DLD1 (cell line): ENCODE measurements at regions not wholly inside any gene's neighbourhood (a gene's known extent, or its start where the extent isn't known, plus 50 kb on each side); places are given as distances from the start of the nearest gene placed in this dataset.

Experiments used
- in situ Hi-C: cut with HindIII; loops from 2 replicates; pipeline ENCODE4 v1.10.0; 2017; ENCODE audit warnings: low sequenced_read_pairs

DNA sequence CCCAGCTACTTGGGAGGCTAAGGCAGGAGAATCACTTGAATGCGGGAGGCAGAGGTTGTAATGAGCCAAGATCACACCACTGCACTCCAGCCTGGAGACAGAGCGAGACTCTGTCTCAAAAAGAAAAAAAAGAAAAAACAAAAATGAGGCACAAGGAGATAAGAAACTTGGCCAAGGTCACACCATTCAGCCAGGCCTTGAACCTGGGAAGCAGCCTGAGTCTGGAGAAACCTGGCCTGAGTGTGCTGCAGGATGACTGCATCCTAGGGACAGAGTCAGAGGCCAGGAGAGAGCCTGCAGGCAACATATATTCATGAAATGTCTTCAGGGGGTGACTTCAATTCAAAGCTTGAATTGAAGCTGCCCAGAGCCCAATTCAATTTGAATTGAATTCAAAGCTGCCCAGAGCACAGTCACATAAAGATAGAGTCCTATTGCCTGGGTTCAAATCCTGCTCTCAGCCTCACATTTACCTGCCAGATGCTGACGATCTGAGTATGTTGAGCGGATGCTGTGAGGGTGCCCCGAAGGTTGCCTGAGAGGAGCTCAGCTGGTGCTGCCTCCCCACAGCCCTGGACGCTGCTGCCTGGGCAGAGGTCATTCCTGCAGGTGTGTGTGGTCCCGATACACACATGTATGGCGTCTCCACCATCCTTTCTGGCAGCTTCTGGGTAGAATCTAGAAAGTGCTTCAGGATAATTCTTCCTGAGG is 307.7 kb downstream of the AJAP1 start:
- in situ Hi-C loops = no loop called here

DNA sequence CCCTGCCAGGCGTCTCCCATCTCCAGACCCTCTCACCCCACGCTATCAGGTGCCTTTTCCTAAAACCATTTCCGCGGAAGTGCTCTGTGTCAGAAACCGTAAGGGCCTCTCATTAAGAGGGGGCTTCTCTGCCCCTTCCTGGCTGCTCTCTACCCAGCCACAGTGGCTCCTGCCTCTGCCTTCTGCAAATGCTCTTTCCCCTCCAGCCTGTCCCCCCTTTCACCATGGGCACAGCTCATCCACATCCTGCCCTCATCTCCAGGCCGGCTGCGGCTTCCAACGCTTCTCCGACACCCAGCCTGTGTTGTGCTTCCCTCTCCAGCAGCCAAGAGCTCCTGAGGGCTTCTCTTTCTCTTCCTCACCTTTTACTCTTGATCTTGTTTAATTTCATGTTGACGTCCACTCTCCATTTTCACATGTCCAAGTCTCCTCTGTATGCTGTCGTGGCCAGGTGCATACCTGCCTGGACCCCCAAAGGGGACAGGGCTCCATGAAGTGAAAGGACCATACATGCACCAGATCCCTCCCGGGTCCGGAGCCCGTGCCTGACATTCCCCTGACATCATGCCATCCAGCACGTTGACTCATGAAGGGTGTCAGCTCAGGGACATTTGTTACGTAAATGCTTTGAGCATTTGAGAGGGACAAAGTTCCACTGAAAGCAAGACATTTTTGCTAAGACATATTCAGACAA is 306.5 kb downstream of the AJAP1 start:
- in situ Hi-C loops = no loop called here

DNA sequence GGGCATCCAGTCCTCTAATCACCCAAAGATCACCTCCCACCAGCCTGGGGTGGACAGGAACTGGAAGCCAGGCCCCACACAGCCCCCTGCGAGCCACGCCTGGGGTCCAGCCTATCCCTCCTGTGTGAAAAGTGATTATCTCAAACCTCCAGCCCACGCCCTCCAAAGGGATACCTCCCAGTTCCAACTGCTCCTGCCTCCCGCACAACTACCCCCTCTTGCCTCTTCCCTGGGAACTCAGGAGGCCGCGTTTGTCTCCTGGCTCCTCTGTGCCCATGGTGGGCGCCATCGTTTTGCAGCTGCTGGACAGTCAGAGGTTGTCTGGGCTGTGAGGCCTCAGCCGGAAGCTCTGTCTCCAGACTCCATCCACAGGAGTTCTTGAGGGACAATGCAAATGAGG is 305.9 kb downstream of the AJAP1 start:
- in situ Hi-C loops = no loop called here

DNA sequence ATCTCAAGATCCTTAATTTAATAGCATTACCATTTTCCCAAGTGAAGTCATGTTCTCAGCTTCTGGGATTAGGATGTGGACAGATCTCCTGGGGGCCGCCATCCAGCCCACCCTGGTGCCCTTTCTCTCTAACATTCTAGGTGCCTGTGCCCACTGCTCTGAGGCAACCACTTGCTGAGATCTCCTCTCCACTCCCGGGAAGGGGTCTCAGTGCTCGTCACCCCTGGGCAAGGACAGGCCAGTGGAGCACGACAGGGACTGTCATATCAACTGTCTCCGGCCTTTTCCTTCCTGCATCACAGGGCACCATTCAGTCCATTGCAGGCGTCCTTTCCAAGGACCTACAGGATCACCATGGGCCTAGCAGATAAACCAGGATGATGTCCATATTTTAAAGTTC is 304.8 kb downstream of the AJAP1 start:
- in situ Hi-C loops = no loop called here

DNA sequence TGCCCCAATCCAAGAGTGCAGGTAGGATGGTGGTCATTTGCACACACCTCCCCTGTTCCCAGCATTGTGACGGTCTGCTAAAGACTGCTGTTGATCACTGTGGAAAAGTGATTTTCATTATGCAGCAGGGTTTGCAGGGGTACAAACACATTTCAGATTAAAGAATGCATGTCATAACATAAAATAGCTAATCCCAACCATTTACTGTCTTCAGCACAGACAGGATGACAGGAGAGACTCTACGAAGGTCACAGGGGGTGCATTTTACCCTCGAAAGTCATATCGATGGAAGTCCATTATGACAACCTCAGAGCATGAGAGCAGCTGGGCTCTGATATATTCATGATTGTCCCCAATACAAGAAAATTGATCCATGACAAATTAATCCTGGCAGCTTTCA is 302.6 kb downstream of the AJAP1 start:
- in situ Hi-C loops = no loop called here

DNA sequence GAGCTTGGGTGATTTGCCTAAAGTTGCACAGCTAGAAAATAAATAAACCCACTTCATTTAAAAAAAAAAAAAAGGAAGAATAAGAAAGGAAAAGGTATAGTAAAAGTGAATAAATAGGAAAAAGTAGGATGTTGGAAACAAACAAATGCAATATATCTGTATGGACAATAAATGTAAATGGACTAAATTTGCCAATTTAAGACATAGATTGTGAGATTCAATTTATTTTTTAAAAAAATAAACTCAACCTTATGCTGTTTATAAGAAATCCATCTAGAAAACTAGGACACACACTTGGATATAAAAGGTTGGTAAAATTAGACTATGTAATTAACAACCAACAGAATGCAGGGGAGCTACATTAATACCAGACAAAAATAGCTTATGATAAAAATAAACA is 300.0 kb downstream of the AJAP1 start:
- in situ Hi-C loops = no loop called here

DNA sequence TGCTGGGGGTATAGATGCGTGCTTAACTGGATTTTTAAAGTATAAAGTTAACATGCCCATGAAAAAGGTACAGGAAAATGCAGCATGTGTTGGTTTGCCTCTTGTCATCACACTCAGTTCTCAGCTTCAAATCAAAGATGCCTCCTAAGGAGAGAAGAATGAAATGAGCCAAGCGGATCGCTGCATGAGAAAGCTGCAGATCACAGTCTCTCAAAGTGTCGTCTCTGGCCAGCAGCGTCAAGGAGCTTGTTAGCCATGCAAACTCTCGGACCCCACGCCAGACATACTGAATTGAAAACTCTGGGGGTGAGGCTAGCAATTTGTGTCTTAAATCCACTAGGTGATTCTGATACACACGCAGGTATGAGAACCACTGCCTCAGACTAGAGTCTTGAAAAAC is 297.2 kb downstream of the AJAP1 start:
- in situ Hi-C loops = no loop called here

DNA sequence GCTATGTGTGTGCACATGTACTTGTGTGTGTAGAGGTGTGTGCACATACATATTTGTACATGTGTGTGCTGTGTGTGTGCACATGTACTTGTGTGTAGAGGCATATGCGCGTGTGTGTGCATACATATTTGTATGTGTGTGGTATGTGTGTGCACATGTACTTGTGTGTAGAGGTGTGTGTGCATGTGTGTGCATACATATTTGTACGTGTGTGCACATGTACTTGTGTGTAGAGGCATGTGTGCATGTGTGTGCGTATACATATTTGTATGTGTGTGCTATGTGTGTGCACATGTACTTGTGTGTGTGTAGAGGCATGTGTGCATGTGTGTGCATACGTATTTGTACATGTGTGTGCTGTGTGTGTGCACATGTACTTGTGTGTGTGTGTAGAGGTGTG is 291.9 kb downstream of the AJAP1 start:
- in situ Hi-C loops = loop anchor here (25.0 kb wide), 1 partner anchor 491 kb away; no protein-coding TSS in a partner anchor

DNA sequence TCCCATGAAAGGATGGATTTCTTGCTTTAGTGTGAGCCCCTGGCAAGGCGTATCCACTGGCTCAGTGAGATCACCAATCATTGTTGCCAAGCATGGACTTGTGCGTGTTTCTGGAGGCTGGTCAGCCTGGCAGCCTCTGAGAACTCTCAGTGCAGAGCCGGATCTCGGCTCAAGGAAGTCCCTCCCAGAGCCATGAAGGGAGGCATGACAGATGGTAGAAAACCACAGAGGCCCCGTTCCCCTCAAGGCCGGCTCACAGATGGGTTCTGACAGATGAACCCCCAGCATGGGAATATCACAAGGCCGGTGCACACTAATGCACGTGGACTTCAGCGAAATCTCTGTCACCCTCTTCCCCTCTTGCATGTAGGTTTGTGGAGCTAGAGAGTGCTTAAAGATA is 290.5 kb downstream of the AJAP1 start:
- in situ Hi-C loops = loop anchor here (25.0 kb wide), 1 partner anchor 492 kb away; no protein-coding TSS in a partner anchor

DNA sequence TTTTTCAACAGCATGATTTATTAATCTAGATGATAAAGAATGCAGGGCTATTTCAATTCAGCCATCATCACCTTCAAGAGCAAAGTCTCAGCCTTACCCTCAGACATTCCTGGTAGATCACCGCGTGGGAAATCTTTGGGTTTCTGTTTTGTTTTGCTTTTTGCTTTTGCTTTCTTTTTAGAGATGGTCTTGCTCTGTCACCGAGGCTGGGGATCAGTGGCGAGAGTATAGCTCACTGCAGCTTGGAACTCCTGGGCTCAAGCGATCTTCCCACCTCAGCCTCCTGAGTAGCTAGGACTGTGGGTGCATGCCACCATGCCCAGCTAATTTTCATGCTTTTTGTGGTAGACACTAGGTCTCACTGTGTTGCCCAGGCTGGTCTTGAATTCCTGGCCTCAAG is 289.7 kb downstream of the AJAP1 start:
- in situ Hi-C loops = loop anchor here (25.0 kb wide), 1 partner anchor 493 kb away; no protein-coding TSS in a partner anchor

DNA sequence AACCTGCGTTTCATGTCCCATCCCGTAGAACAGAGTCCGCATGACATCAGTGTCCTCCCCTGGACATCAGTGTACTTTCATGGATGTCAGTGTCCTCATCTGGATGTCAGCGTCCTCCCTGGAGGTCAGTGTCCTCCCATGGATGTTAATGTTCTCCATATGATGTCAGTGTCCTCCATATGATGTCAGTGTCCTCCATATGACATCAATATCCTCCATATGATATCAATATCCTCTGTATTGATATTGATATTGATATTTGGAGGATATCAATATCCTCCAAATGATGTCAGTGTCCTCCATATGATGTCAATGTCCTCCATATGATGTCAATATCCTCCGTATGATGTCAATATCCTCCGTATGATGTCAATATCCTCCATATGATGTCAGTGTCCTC is 284.9 kb downstream of the AJAP1 start:
- in situ Hi-C loops = loop anchor here (25.0 kb wide), 1 partner anchor 498 kb away; no protein-coding TSS in a partner anchor

DNA sequence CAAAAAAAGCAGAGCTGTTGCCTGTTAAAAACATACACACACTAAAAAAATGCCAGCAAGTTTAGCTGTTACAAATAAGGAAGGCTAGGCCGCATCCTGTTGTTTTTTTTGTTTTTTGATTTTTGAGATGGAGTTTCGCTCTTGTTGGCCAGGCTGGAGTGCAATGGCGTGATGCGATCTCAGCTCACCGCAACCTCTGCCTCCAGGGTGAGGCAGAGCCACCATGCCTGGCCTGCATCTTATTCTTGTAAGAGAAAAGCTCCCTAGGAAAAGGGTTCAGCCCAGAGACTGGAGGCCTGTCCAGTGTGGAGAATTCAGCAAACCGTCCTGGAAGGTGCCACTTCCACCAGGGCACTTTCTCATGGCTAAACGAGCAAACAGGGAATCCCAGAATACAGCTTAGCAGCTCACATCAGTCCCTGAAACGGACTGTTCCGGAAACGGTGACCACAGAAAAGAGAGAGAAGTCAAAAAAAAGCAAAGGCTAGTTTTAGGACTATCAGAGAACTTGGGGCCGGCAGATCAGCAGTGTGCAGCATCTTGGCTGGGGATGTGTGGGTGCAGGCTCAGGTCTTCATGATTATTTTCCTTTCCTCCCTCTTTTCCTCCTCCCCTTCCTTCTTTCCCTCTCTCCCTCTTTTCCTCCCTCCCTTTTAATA is 283.6 kb downstream of the AJAP1 start:
- in situ Hi-C loops = loop anchor here (25.0 kb wide), 1 partner anchor 499 kb away; no protein-coding TSS in a partner anchor

DNA sequence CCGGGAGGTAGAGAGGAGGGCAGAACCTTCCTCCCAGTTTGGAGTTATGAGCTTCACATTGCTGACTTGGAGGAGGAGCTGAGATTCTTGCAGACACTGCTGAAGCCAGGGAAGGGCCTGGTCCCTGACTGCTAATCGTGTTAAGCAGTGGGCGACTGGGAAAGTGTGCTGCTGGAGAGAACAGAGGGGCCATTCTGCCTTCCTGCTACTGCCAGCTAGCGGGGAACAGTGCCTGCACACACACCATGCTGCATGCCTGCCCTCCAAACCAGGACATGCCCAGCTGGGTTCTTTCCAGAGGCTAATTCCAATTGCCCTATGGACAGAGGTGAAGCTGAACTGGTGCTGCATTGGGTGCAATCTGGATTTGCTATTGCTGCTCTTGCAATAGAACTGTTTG is 281.4 kb downstream of the AJAP1 start:
- in situ Hi-C loops = loop anchor here (25.0 kb wide), 1 partner anchor 501 kb away; no protein-coding TSS in a partner anchor

DNA sequence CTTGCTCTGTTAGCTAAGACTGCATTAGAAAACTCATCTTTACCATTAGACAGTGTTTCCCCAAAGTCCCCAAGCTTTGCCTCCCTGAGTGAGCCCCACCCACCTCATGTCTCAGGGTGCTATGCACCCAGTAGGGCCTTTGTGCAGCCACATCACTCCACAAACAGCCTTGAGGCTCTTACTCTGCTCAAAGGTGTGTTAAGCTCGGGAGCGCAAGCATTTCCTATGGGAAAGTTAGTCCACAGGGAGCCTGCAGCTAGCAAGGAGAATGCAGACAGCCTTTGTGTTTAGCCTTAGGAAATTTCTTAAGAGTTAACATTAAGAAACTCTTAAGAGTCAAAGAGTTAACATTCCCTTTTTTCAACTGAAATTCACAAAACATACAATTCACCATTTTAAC is 278.8 kb downstream of the AJAP1 start:
- in situ Hi-C loops = loop anchor here (25.0 kb wide), 1 partner anchor 504 kb away; no protein-coding TSS in a partner anchor

DNA sequence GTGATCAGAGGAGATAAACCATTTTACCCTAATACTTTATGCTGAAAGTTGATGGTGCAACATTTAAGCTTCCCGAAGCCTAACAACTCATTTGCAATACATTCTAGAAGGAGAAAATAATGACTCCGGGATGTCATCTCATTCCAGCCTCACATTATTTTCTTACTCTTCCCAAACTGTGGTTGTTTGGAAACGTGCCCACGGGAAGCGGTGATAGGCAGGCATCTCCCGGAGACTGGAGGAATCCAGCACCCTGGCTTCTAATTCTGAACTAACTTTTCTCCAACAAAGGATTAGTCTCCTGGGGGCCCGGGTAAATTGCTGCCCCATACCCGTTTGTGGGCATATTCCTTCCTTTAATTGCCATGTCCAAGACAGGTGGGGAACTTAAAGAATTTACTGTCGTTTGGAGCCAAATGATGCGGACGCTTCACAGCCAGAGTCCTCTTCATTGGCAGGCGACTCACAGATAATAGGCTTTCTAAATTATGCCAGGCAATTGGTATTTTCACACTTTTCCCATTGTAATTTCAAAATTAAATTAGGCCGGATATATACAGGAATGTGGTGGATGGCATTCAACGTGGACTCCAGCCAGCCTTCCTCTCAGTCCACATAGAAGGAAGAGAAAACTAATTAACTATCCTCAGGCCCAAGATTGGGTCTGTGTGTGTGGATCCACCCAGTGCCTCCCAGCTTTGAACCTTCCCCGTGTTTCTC is 278.1 kb downstream of the AJAP1 start:
- in situ Hi-C loops = loop anchor here (25.0 kb wide), 1 partner anchor 505 kb away; no protein-coding TSS in a partner anchor

DNA sequence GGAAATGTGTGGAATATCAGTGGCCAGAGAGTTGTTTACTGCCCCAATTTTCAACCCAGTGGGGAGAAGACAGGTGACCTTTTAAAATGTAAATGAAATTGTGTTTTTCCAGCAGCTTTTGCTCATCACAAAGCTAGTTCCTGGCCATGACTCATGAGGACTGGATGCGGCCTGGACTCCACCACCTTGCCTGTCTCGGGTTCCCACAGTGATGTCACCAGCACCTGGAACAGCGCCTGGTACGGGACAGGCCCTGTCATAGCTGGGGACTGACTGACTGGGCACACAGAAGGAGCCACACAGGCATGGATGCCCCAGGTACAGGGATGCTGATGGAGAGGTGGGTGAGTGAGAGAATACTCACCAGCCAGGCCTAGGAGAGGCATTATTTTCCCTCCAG is 277.1 kb downstream of the AJAP1 start:
- in situ Hi-C loops = loop anchor here (25.0 kb wide), 1 partner anchor 506 kb away; no protein-coding TSS in a partner anchor

DNA sequence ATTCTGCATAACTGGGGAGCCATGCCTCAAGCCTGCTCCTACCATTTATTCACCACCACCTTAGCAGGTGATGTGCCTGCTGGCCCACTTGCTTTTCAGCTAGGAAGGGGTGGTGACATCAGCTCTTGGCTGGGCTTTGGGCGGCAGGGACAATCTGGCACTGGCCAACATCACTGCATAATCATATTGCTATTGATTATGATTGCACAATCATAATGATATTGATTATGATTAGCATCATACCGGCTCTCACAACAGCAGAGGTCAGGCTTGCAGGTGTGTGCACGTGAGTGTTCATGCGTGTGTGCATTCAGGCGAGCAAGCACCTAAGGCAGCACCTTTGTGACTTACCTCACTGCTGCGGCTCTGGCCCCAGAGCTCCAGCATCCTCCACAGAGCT is 273.8 kb downstream of the AJAP1 start:
- in situ Hi-C loops = loop anchor here (25.0 kb wide), 1 partner anchor 509 kb away; no protein-coding TSS in a partner anchor

DNA sequence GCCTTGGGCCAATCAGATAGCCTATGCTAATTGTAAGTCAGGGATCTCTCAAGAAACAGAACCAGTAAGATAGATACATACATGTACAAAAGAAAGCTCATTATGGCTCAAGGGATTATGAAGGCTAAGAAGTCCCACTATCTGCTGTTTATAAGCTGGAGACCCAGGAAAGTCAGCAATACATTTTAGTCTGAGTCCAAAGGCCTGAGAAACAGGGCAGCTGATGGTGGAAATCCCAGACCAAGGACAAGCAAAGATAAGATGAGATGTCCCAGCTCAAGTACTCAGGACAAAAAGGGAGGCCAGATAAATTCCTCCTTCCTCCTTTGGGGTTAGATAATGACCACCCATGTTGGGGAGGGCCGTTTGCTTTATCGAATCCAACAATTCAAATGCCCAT is 269.9 kb downstream of the AJAP1 start:
- in situ Hi-C loops = no loop called here

DNA sequence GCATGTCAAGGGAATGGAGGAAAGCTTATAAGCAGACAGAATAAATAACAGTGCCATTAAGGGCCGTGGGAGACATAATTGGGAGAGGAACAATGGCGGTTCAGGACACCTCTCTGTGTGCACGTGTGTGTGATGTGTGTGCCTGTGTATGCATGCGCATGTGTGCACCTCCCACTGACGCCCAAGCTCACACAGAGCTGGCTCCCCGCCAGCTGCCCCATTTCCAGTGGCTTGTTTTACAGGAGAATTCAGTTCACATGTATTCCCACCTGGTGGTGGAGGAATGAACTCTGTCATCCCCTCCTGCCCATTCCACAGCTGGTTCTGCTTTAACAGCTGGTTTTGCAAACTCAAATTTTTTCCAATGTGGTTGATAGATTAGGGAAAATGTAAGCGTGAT is 262.2 kb downstream of the AJAP1 start:
- in situ Hi-C loops = no loop called here

DNA sequence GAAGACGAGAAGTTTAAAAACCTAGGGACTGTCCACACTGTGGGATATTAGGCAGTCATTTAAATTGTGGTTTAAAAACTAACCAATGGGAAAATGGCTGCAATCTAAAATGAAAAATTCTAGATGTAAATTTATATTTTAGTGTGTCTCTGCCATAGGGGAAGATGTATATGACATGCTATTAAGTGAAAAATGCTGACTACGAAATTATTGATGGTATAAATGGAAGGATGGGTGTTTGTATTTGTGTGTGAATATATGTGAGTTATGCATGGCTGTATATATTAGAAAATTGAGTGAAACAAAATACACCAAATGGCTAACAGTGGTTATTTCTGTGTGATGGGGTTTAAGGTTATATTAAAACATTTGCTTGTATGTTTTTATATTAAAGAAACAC is 260.7 kb downstream of the AJAP1 start:
- in situ Hi-C loops = no loop called here

DNA sequence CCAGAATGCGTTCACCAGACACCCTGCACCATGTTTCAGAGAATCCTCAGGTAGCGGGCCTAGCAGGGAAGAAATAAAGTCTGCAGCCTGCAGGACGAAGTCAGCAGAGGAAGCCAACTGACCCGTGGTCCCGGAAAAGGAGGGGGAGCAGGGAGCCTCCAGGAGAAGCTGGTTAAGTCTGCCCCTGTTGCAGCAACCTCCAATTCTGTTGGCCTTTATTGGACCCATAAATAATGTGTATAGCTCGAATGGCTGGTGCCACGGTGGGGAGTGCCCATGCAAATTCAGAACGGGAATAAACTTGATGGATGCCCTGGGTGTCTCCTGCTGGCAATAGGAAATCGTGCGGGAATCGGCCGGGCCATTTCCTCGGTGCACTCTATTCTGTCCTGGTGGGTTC is 254.1 kb downstream of the AJAP1 start:
- in situ Hi-C loops = no loop called here
